Esophagus squamous epithelium (tissue), 5 donors: ENCODE measurements at regions not wholly inside any gene's neighbourhood (a gene's known extent, or its start where the extent isn't known, plus 50 kb on each side); places are given as distances from the start of the nearest gene placed in this dataset.

ENCODE experiments used
- DNase-seq: peaks from one replicate; lab custom pipeline; 2025; lab: John Stamatoyannopoulos, UW
- H3K27ac ChIP-seq, 4 donors: fragments of 200-600 bp; sonication (generic); one replicate each; pipeline ENCODE4 v1.5.1; 2016 to 2019; ENCODE audit warnings: mild to moderate bottlenecking in 1 of 4
- H3K27me3 ChIP-seq, 4 donors: fragments of 200-600 bp; sonication (generic); 1 replicate in 3 of 4; 2 replicates in 1 of 4; pipeline versions ENCODE4 v1.5.1 to v1.6.0; 2017 to 2021; ENCODE audit warnings: antibody characterized with exemption in 1 of 4
- H3K36me3 ChIP-seq, 3 donors: fragments of 200-600 bp; sonication (generic); one replicate each; pipeline ENCODE4 v1.5.1; 2016 to 2019
- H3K4me1 ChIP-seq, 3 donors: fragments of 200-600 bp; sonication (generic); one replicate each; pipeline ENCODE4 v1.5.1; 2017 to 2019
- H3K4me3 ChIP-seq, 4 donors: fragments of 200-600 bp; sonication (generic); 1 replicate in 3 of 4; 2 replicates in 1 of 4; pipeline ENCODE4 v1.5.1; 2016 to 2019; ENCODE audit warnings: mild to moderate bottlenecking in 2 of 4, moderate library complexity in 1 of 4
- H3K9me3 ChIP-seq, 3 donors: fragments of 200-600 bp; sonication (generic); one replicate each; pipeline ENCODE4 v1.5.1; 2016 to 2019
- POLR2A ChIP-seq, 4 donors: fragments of 450-650 bp; IDR thresholded peaks; one replicate each; pipeline ENCODE4 v1.6.1; 2017; ENCODE audit warnings: antibody characterized with exemption in 4 of 4, mild to moderate bottlenecking in 4 of 4, moderate library complexity in 3 of 4
- WGBS, 2 donors: methylation state at CpG; one replicate each; pipeline ENCODE4 v1.1.5; 2018; 5-methylcytosine and 5-hydroxymethylcytosine counted together
- intact Hi-C: fragments of 100-400 bp; cut with DNase I; formaldehyde crosslinking; loops from one replicate; pipeline ENCODE4 v1.15.0; 2022
- TF ChIP-seq, protein P1 (sequence below), 6 experiments: fragments of 450-650 bp in 4 of 6; fragments of 200-600 bp in 2 of 6; sonication (generic) in 2 of 6; IDR thresholded peaks; one replicate each; pipeline ENCODE4 v1.5.1; 2016 to 2019; ENCODE audit warnings: antibody characterized with exemption in 6 of 6, mild to moderate bottlenecking in 4 of 6, moderate library complexity in 4 of 6
- donor health status: DM: yes; HTN: yes; CAD: no.

- H3K36me3 ChIP-seq, result no peaks in the 10 kb centered on the region
- H3K4me3 ChIP-seq, result no peak overlapping the region
- TF ChIP-seq, protein P1, sequence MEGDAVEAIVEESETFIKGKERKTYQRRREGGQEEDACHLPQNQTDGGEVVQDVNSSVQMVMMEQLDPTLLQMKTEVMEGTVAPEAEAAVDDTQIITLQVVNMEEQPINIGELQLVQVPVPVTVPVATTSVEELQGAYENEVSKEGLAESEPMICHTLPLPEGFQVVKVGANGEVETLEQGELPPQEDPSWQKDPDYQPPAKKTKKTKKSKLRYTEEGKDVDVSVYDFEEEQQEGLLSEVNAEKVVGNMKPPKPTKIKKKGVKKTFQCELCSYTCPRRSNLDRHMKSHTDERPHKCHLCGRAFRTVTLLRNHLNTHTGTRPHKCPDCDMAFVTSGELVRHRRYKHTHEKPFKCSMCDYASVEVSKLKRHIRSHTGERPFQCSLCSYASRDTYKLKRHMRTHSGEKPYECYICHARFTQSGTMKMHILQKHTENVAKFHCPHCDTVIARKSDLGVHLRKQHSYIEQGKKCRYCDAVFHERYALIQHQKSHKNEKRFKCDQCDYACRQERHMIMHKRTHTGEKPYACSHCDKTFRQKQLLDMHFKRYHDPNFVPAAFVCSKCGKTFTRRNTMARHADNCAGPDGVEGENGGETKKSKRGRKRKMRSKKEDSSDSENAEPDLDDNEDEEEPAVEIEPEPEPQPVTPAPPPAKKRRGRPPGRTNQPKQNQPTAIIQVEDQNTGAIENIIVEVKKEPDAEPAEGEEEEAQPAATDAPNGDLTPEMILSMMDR (IDR thresholded peaks at IDR 0.05), result no peak
- no peak for TF ChIP-seq POLR2A (IDR thresholded peaks at IDR 0.05)
- 30 to 33% methylated on average over 6 to 9 of the region's 11 CpGs for WGBS, 2 donors
- no peak overlapping the region for H3K27ac ChIP-seq
- peaks cover 0 to 64% (median 0%) of the 10 kb centered on the region in 4 donors for H3K27me3 ChIP-seq
- no peaks in the 10 kb centered on the region for H3K4me1 ChIP-seq
- no peak for DNase-seq
- intact Hi-C loops, result no loop called here
- no peaks in the 10 kb centered on the region for H3K9me3 ChIP-seq
Observed at GRCh38 chr9:126108240-126108639, 218.4 kb upstream of the MVB12B start.

DNA sequence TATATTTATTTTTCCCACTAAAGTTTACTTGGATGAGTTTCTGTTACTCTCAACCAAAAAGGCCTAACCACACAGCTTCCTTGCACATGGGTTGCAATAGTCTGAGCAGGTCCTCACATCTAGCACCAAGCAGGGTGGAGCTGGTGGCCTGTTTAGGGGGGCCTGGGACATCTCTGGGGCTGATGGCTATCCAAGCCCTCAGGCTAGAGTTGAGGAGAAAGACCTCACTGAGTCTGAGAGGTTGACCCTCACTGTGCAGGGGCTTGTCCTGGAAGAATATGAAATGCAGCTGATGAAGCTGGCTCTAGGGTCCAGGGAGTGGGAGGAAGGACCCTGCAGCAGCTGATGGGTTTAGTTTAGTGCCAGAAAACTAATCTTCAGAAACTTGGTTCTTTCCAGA is 217.1 kb upstream of the MVB12B start:
- H3K27me3 ChIP-seq, result peaks cover 0 to 76% (median 0%) of the 10 kb centered on the region in 4 donors
- intact Hi-C loops, result no loop called here
- H3K9me3 ChIP-seq, result no peaks in the 10 kb centered on the region
- H3K4me1 ChIP-seq, result no peaks in the 10 kb centered on the region
- H3K4me3 ChIP-seq, result no peak overlapping the region
- H3K27ac ChIP-seq, result no peak overlapping the region
- TF ChIP-seq, protein P1 (IDR thresholded peaks at IDR 0.05), result no peak
- no peak for TF ChIP-seq POLR2A (IDR thresholded peaks at IDR 0.05)
- DNase-seq, result no peak
- no peaks in the 10 kb centered on the region for H3K36me3 ChIP-seq

DNA sequence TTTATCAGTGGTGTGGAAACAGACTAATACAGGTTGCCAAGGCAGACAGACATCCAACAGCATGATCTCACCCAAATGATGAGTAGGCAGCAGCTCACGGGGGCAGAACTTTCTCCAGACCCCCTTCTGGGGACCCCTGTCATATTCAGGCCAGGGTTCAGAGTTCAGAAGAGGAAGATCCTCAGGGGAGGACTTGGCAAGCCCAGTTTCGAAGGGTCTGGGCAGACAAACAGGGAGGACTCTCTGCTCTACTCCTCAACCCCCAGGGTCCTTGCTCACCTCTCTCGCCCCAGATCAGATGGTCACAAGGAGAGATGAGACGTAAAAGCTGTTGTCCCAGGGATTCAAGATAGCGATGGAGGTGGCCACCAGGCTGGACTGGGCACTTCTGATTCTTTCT is 215.1 kb upstream of the MVB12B start:
- no peak for DNase-seq
- intact Hi-C loops, result no loop called here
- 90 to 100% methylated on average over 1 to 4 of the region's 5 CpGs for WGBS, 2 donors
- H3K4me3 ChIP-seq, result no peak overlapping the region
- no peaks in the 10 kb centered on the region for H3K36me3 ChIP-seq
- H3K9me3 ChIP-seq, result no peaks in the 10 kb centered on the region
- H3K4me1 ChIP-seq, result no peaks in the 10 kb centered on the region
- no peak overlapping the region for H3K27ac ChIP-seq
- H3K27me3 ChIP-seq, result peaks cover 0 to 92% (median 0%) of the 10 kb centered on the region in 4 donors
- TF ChIP-seq POLR2A (IDR thresholded peaks at IDR 0.05), result no peak
- TF ChIP-seq, protein P1 (IDR thresholded peaks at IDR 0.05), result no peak

- no peak for DNase-seq
- Histone ChIP-seq H3K36me3 (no peaks in the 10 kb centered on the region), H3K4me1 (no peaks in the 10 kb centered on the region), H3K4me3 (no peak overlapping the region), H3K27ac (no peak overlapping the region), H3K9me3 (no peaks in the 10 kb centered on the region), H3K27me3 (peaks cover 0 to 92% (median 0%) of the 10 kb centered on the region in 4 donors)
- TF ChIP-seq POLR2A (IDR thresholded peaks at IDR 0.05), result no peak
- TF ChIP-seq, protein P1 (IDR thresholded peaks at IDR 0.05), result no peak
- intact Hi-C loops, result no loop called here
- 68 to 72% methylated on average over 10 to 11 of the region's 11 CpGs for WGBS, 2 donors
Observed at GRCh38 chr9:126112135-126112720, 214.4 kb upstream of the MVB12B start.

DNA sequence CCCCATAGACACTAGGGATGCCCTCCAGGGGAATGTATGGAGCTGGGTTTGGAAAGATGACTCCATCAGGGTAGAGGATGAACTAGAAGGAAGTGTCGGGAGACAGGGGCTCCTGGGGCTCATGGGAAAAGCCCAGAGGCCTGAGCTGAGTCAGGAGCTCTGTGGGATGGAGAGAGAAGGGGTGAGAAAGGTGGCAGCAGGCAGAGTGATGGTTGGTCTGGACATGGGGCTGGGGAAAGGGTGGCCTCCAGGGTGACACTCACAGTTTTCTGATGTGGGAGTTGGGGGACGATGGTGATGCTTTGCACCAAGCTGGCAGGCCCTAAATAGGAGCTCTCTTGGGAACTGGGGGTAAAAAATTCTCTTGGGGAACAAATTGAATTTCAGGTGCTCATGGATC is 213.5 kb upstream of the MVB12B start:
- H3K4me3 ChIP-seq, result no peak overlapping the region
- DNase-seq, result no peak
- no peaks in the 10 kb centered on the region for H3K36me3 ChIP-seq
- intact Hi-C loops, result no loop called here
- peaks cover 0 to 92% (median 0%) of the 10 kb centered on the region in 4 donors for H3K27me3 ChIP-seq
- H3K27ac ChIP-seq, result no peak overlapping the region
- H3K4me1 ChIP-seq, result no peaks in the 10 kb centered on the region
- TF ChIP-seq, protein P1 (IDR thresholded peaks at IDR 0.05), result no peak
- TF ChIP-seq POLR2A (IDR thresholded peaks at IDR 0.05), result no peak
- 55 to 75% methylated on average over 2 of the region's 2 CpGs for WGBS, 2 donors
- no peaks in the 10 kb centered on the region for H3K9me3 ChIP-seq
